GM08714 (cell line): ENCODE measurements at regions not wholly inside any gene's neighbourhood (a gene's known extent, or its start where the extent isn't known, plus 50 kb on each side); places are given as distances from the start of the nearest gene placed in this dataset.
"Not testable (repeated sequence)": the region's sequence is repeated elsewhere in the genome, so short reads cannot be mapped to it uniquely, and the experiment has no call there.

Experiments
- H3K4me3 ChIP-seq: fragments of 200-500 bp; sonication (Bioruptor generic); 2 replicates; pipeline ENCODE4 v1.5.1; 2014; ENCODE audit warnings: mild to moderate bottlenecking, low read length, inconsistent platforms
- ZNF274 ChIP-seq: IDR thresholded peaks from 2 replicates; pipeline ENCODE4 v1.6.1; 2012; ENCODE audit warnings: mild to moderate bottlenecking, low read depth, low read length

- H3K4me3 ChIP-seq = no peak overlapping the region
- TF ChIP-seq ZNF274 = no peak
These were observed 114.0 kb downstream of the SLC38A4 start for GRCh38 chr12:46711756-46712155.

- TF ChIP-seq ZNF274 = no peak
- no peak overlapping the region for H3K4me3 ChIP-seq
These were observed 115.6 kb downstream of the SLC38A4 start for GRCh38 chr12:46710125-46710743.

- no peak overlapping the region for H3K4me3 ChIP-seq
- no peak for TF ChIP-seq ZNF274
These were observed 123.0 kb downstream of the SLC38A4 start for GRCh38 chr12:46702581-46703344.

- TF ChIP-seq ZNF274 = no peak
- H3K4me3 ChIP-seq = no peak overlapping the region
These were observed 124.4 kb downstream of the SLC38A4 start for GRCh38 chr12:46701356-46701755.

GRCh38 chr12:46699986-46700385 lies 125.8 kb downstream of the SLC38A4 start:
- H3K4me3 ChIP-seq = no peak overlapping the region
- TF ChIP-seq ZNF274 = no peak

- TF ChIP-seq ZNF274 = no peak
- no peak overlapping the region for H3K4me3 ChIP-seq
These were observed 127.8 kb downstream of the SLC38A4 start for GRCh38 chr12:46698003-46698402.

GRCh38 chr12:46693518-46693917 lies 132.3 kb downstream of the SLC38A4 start:
- no peak overlapping the region for H3K4me3 ChIP-seq
- TF ChIP-seq ZNF274 = no peak

- TF ChIP-seq ZNF274 = no peak
- no peak overlapping the region for H3K4me3 ChIP-seq
These were observed 132.8 kb downstream of the SLC38A4 start for GRCh38 chr12:46693034-46693433.

- H3K4me3 ChIP-seq = no peak overlapping the region
- no peak for TF ChIP-seq ZNF274
These were observed 133.2 kb downstream of the SLC38A4 start for GRCh38 chr12:46692606-46693005.

GRCh38 chr12:46686267-46686942 lies 139.4 kb downstream of the SLC38A4 start:
- no peak for TF ChIP-seq ZNF274
- H3K4me3 ChIP-seq = no peak overlapping the region

- H3K4me3 ChIP-seq = not testable (repeated sequence)
These were observed 141.6 kb downstream of the SLC38A4 start for GRCh38 chr12:46684243-46684642.

GRCh38 chr12:46682148-46682547 lies 143.6 kb downstream of the SLC38A4 start:
- TF ChIP-seq ZNF274 = no peak

GRCh38 chr12:46680506-46680905 lies 145.3 kb downstream of the SLC38A4 start:
- no peak for TF ChIP-seq ZNF274
- no peak overlapping the region for H3K4me3 ChIP-seq

More at GRCh38 chr12:46682148-46682547, 143.6 kb downstream of the SLC38A4 start:
- no peak overlapping the region for H3K4me3 ChIP-seq

GRCh38 chr12:46679754-46680153 lies 146.0 kb downstream of the SLC38A4 start:
- TF ChIP-seq ZNF274 = no peak
- H3K4me3 ChIP-seq = no peak overlapping the region

GRCh38 chr12:46678426-46678825 lies 147.4 kb downstream of the SLC38A4 start:
- no peak overlapping the region for H3K4me3 ChIP-seq
- no peak for TF ChIP-seq ZNF274

GRCh38 chr12:46677749-46678148 lies 148.0 kb downstream of the SLC38A4 start:
- no peak overlapping the region for H3K4me3 ChIP-seq
- TF ChIP-seq ZNF274 = no peak
